DMS153 treated with DMSO at 0.1 percent for 48 hours (cell line): ENCODE measurements at regions not wholly inside any gene's neighbourhood (a gene's known extent, or its start where the extent isn't known, plus 50 kb on each side); places are given as distances from the start of the nearest gene placed in this dataset.

Experiments used
- DNase-seq: peaks from one replicate; lab custom pipeline; 2025; ENCODE audit not compliant: unreplicated experiment; lab: John Stamatoyannopoulos, UW

DNA sequence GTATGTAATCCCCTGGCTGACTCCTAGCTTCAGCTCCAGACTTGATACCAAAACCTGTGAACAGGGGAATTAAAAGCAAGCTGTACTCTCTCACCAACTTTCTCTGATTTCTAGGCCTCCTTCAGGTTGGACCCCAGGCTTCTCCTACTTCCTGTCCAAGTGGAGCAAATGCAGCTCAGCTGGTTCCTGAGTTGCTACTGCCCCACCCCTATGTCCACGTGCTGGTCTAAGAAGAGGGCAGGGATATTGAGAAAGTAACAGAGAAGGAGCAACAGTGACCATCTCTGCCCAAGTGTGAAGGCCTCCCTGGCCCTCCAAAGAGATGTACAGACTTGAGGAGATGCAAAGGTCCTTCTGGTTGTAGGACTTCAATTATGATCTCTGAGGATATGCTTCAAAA lies 188.3 kb upstream of the MCHR2 start:
- no peak for DNase-seq

- DNase-seq = no peak
Measured at GRCh38 chr6:100181309-100181708, 187.3 kb upstream of the MCHR2 start.

DNA sequence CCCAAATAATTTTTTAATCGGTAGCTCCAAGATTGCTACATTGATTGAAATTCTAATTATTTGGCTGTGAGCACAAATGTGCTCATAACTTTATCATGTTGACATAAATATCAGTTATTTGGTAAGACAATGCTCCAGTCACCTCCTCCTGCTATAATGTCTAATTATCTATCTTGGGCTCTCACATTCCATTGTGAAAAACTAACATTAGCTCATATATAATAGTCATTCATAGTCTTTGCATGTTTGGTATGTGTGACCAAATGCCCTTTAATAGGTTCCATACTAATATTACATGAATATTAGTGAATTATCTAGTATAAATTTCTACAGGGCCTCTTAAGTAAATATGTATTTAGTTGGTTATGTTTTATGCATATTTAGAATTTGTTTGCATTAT lies 185.6 kb upstream of the MCHR2 start:
- no peak for DNase-seq

- DNase-seq = no peak
Measured at GRCh38 chr6:100177956-100178355, 183.9 kb upstream of the MCHR2 start.

DNA sequence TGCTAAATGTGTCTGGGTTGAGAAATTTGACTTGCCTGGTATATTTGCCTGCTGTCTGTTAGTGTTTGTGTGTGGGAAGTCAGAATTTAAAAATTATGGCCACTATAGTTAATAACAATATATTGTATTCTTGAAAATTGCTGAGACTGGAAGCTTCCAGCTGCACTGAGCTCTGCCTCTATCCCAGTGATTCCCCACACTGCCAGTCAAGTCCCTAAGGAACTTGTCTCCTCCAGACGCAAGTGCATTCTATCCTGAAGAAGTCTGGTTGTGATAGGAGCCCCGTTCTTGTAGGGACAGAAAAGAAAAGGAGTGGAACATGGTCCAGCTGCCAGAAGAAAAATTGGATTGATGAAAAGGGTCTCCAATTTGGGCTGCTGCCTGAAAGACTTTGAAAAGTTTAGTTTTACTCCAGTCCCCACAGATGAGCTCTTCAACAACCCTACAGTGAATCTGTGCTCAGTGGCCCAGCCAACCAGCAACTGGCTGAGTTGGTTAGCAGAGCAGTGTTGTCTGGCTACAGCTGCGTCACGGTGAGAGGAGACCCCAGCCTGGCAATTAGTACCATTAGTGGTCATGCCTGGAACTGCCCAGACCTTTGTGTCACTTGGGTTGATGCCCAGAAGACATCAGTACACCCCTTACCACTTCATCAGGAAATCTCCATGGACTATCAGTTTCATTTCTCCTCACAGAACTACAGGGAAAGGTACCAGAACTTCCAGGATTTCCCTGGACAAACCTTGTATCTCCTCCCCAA lies 183.1 kb upstream of the MCHR2 start:
- no peak for DNase-seq

GRCh38 chr6:100176311-100176950 lies 182.4 kb upstream of the MCHR2 start:
- DNase-seq = no peak

- DNase-seq = no peak
Measured at GRCh38 chr6:100175814-100176310, 181.8 kb upstream of the MCHR2 start.

DNA sequence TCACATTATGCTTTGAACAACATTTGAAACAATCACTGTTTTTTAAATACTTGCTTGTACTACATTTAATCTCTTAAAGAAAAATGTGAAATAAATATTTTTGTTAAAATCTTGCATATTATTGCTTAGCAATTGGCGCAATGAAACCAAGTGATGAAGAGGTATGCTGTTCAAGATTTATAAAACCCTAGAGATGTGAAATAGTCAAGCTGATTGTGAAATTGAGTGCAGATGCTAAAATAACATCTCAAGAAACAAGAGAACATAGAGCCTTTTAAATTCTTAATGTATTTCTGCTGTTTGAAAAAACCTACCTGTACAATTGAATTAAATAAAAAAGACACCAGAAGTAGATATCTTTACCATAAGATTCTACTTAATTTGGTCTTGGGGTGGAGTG lies 179.2 kb upstream of the MCHR2 start:
- no peak for DNase-seq

DNA sequence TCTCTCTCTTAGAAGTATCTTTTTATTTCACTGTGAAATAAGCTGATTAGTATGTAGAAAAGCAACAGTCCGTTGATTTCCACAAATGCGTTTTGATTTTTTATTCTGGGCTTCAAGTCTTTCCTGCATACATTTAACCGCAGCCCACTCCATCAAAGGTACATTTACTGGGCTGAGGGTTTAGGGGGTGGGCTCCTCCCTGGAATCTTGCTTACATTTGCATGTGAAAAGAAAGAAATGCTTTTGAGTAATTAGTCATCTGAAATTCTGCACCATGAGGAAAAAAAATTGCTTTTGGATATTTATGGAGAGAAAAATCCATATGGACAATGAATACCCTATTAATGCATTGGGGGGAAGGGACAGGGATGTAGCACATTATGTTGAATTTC lies 178.3 kb upstream of the MCHR2 start:
- no peak for DNase-seq

GRCh38 chr6:100171533-100172321 lies 177.7 kb upstream of the MCHR2 start:
- DNase-seq = no peak

- DNase-seq = no peak
Measured at GRCh38 chr6:100168148-100168547, 174.1 kb upstream of the MCHR2 start.

- DNase-seq = no peak
Measured at GRCh38 chr6:100167585-100167984, 173.6 kb upstream of the MCHR2 start.

DNA sequence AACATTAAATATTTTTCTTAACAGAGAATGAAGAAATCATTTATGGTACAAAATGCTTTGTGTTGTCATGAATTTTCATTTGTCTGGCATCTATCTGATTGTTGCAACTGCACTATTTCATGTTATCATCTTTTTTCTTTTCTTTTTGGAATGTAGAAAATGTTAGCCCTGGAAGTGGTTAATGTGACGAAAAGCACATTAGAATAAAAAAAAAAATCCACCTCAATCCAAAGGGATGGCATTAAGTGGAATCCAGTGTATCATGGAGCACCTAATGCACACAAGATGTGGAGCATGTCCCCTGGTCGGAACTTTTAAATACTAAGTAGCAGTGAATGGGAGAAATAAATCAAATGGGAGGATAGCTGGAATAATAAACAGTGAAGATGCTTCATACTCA lies 172.9 kb upstream of the MCHR2 start:
- DNase-seq = no peak

GRCh38 chr6:100165442-100165841 lies 171.4 kb upstream of the MCHR2 start:
- DNase-seq = no peak

DNA sequence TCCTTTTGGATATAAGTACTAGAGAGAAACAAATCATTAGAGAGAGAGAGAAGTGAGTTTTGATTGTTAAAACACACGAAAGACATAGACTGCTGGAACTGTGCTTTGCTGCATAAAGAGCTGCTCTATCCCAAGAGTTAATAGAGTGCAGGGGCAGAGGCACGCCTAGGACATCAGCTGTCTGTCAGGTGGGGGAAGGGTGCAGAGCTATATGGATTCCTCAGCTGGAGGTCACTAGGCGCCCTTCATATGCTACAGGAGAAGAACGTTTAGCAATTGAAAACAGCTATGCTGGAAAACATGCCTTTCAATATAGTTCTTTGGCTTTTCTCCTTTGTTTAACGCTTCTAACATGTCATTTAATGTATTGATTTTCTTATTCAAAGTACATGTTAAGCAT lies 169.0 kb upstream of the MCHR2 start:
- no peak for DNase-seq

DNA sequence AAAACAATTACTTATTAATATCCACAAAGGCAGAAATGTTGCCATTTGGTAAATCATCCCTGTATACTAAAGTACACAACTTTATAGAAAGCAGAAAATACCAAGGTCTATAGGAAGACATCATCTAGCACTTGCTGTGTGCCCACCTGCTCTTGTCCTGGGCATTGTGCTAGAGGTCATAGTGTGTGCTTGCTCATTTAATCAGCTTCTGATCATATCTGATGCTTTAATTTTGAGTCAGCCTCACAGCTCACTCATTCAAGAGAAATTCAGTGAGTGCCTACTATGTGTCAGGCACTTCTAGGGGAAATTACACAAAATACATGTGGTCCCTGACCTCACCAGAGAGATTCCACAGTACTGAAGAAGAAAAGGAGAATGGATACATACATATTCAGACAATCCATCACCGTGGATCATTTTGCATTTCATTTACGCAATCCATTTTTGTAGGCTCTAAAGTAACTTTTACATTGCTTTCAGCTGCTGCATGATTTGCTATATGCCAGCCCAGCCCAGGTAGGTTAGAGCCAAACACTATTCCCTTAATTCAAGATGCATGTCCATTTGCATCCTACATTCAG lies 167.9 kb upstream of the MCHR2 start:
- DNase-seq = no peak

GRCh38 chr6:100160930-100161329 lies 166.9 kb upstream of the MCHR2 start:
- DNase-seq = peak; percentile 27

GRCh38 chr6:100155141-100155540 lies 161.1 kb upstream of the MCHR2 start:
- no peak for DNase-seq

- no peak for DNase-seq
Measured at GRCh38 chr6:100153636-100154275, 159.7 kb upstream of the MCHR2 start.

GRCh38 chr6:100152201-100152600 lies 158.2 kb upstream of the MCHR2 start:
- no peak for DNase-seq

GRCh38 chr6:100144991-100145390 lies 151.0 kb upstream of the MCHR2 start:
- DNase-seq = no peak
